ENCODE measurements at regions not wholly inside any gene's neighbourhood (a gene's known extent, or its start where the extent isn't known, plus 50 kb on each side); places are given as distances from the start of the nearest gene placed in this dataset.
"Not testable (repeated sequence)": the region's sequence is repeated elsewhere in the genome, so short reads cannot be mapped to it uniquely, and the experiment has no call there.

DNA sequence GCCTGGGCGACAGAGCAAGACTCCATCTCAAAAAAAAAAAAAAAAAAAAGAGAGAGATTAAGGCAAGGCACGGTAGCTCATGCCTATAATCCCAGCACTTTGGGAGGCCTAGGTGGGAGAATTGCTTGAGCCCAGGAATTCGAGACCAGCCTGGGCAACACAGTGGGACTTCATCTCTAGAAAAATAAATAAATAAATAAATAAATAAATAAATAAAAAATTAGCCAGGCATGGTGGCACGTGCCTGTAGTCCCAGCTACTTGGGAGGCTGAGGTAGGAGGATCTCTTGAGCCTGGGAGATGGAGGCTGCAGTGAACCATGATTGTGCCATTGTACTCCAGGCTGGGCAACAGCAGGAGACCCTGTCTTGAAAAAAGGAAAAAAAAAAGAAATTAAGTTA lies 108.7 kb upstream of the GOLGA8J start:
- TF ChIP-seq, protein P1, sequence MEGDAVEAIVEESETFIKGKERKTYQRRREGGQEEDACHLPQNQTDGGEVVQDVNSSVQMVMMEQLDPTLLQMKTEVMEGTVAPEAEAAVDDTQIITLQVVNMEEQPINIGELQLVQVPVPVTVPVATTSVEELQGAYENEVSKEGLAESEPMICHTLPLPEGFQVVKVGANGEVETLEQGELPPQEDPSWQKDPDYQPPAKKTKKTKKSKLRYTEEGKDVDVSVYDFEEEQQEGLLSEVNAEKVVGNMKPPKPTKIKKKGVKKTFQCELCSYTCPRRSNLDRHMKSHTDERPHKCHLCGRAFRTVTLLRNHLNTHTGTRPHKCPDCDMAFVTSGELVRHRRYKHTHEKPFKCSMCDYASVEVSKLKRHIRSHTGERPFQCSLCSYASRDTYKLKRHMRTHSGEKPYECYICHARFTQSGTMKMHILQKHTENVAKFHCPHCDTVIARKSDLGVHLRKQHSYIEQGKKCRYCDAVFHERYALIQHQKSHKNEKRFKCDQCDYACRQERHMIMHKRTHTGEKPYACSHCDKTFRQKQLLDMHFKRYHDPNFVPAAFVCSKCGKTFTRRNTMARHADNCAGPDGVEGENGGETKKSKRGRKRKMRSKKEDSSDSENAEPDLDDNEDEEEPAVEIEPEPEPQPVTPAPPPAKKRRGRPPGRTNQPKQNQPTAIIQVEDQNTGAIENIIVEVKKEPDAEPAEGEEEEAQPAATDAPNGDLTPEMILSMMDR (IDR thresholded peaks at IDR 0.05; ENCODE audit: insufficient read depth, low read depth, low read length) = not testable (repeated sequence)
- TF ChIP-seq EZH2 (IDR thresholded peaks at IDR 0.05; ENCODE audit: insufficient read depth, low read length) = not testable (repeated sequence)

All from astrocyte (in vitro differentiated cells and primary cell).